ENCODE measurements at regions not wholly inside any gene's neighbourhood (a gene's known extent, or its start where the extent isn't known, plus 50 kb on each side); places are given as distances from the start of the nearest gene placed in this dataset.

- Histone ChIP-seq H3K27me3 (no peaks in the 10 kb centered on the region), H3K9ac (ENCODE audit: low read depth in 2 of 2, low read length in 2 of 2) (no peak overlapping the region), H3K9me3 (no peaks in the 10 kb centered on the region), H3K27ac (no peak overlapping the region), H3K4me3 (no peak overlapping the region), H3K4me1 (no peaks in the 10 kb centered on the region), H3K36me3 (no peaks in the 10 kb centered on the region)
- DNase-seq = no peak
- intact Hi-C loops (cut with DNase I) = no loop called here
- no peak for TF ChIP-seq CTCF (IDR thresholded peaks at IDR 0.05)
Measured at GRCh38 chr10:22875581-22875980, 52.3 kb upstream of the ARMC3 start.

GRCh38 chr10:22874189-22874854 is 53.5 kb upstream of the ARMC3 start:
- H3K4me1 ChIP-seq = no peaks in the 10 kb centered on the region
- no peak overlapping the region for H3K9ac ChIP-seq (ENCODE audit: low read depth in 2 of 2, low read length in 2 of 2)
- intact Hi-C loops (cut with DNase I) = no loop called here
- no peaks in the 10 kb centered on the region for H3K9me3 ChIP-seq
- H3K27ac ChIP-seq = no peak overlapping the region
- no peak for DNase-seq
- H3K36me3 ChIP-seq = no peaks in the 10 kb centered on the region
- no peak overlapping the region for H3K4me3 ChIP-seq
- no peak for TF ChIP-seq CTCF (IDR thresholded peaks at IDR 0.05)
- no peaks in the 10 kb centered on the region for H3K27me3 ChIP-seq

- no peaks in the 10 kb centered on the region for H3K27me3 ChIP-seq
- intact Hi-C loops (cut with DNase I) = no loop called here
- H3K9ac ChIP-seq (ENCODE audit: low read depth in 2 of 2, low read length in 2 of 2) = no peak overlapping the region
- no peaks in the 10 kb centered on the region for H3K9me3 ChIP-seq
- H3K36me3 ChIP-seq = no peaks in the 10 kb centered on the region
- no peak for TF ChIP-seq CTCF (IDR thresholded peaks at IDR 0.05)
- DNase-seq = no peak
- no peak overlapping the region for H3K27ac ChIP-seq
- no peaks in the 10 kb centered on the region for H3K4me1 ChIP-seq
- no peak overlapping the region for H3K4me3 ChIP-seq
Measured at GRCh38 chr10:22856444-22857074, 71.3 kb upstream of the ARMC3 start.

GRCh38 chr10:22854935-22855421 is 72.9 kb upstream of the ARMC3 start:
- Histone ChIP-seq H3K36me3 (no peaks in the 10 kb centered on the region), H3K9me3 (no peaks in the 10 kb centered on the region), H3K27ac (no peak overlapping the region), H3K9ac (ENCODE audit: low read depth in 2 of 2, low read length in 2 of 2) (no peak overlapping the region), H3K4me1 (no peaks in the 10 kb centered on the region), H3K27me3 (no peaks in the 10 kb centered on the region), H3K4me3 (no peak overlapping the region)
- no peak for DNase-seq
- intact Hi-C loops (cut with DNase I) = no loop called here
- no peak for TF ChIP-seq CTCF (IDR thresholded peaks at IDR 0.05)

GRCh38 chr10:22853906-22854447 is 73.9 kb upstream of the ARMC3 start:
- Histone ChIP-seq H3K9ac (ENCODE audit: low read depth in 2 of 2, low read length in 2 of 2) (no peak overlapping the region), H3K4me1 (no peaks in the 10 kb centered on the region), H3K27me3 (no peaks in the 10 kb centered on the region), H3K4me3 (no peak overlapping the region), H3K9me3 (no peaks in the 10 kb centered on the region), H3K36me3 (no peaks in the 10 kb centered on the region), H3K27ac (no peak overlapping the region)
- DNase-seq = no peak
- TF ChIP-seq CTCF (IDR thresholded peaks at IDR 0.05) = no peak
- intact Hi-C loops (cut with DNase I) = no loop called here

Measured in colonic mucosa (tissue), 4 donors.